ENCODE measurements at regions not wholly inside any gene's neighbourhood (a gene's known extent, or its start where the extent isn't known, plus 50 kb on each side); places are given as distances from the start of the nearest gene placed in this dataset.
"Not testable (repeated sequence)": the region's sequence is repeated elsewhere in the genome, so short reads cannot be mapped to it uniquely, and the experiment has no call there.

- DNase-seq: no peak
- TF ChIP-seq, protein P1, sequence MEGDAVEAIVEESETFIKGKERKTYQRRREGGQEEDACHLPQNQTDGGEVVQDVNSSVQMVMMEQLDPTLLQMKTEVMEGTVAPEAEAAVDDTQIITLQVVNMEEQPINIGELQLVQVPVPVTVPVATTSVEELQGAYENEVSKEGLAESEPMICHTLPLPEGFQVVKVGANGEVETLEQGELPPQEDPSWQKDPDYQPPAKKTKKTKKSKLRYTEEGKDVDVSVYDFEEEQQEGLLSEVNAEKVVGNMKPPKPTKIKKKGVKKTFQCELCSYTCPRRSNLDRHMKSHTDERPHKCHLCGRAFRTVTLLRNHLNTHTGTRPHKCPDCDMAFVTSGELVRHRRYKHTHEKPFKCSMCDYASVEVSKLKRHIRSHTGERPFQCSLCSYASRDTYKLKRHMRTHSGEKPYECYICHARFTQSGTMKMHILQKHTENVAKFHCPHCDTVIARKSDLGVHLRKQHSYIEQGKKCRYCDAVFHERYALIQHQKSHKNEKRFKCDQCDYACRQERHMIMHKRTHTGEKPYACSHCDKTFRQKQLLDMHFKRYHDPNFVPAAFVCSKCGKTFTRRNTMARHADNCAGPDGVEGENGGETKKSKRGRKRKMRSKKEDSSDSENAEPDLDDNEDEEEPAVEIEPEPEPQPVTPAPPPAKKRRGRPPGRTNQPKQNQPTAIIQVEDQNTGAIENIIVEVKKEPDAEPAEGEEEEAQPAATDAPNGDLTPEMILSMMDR (IDR thresholded peaks at IDR 0.05): no peak
- Histone ChIP-seq H3K4me1 (no peaks in the 10 kb centered on the region), H3K27me3 (no peaks in the 10 kb centered on the region), H3K27ac (no peak overlapping the region), H3K9me3 (no peaks in the 10 kb centered on the region), H3K4me3 (no peak overlapping the region), H3K9ac (ENCODE audit: low read depth in 2 of 2, low read length in 2 of 2) (no peak overlapping the region), H3K36me3 (no peaks in the 10 kb centered on the region)
- intact Hi-C loops (cut with DNase I): no loop called here
Measured at GRCh38 chr9:22189471-22189870, 180.4 kb upstream of the CDKN2B start.

- H3K4me3 ChIP-seq; H3K9me3 ChIP-seq; H3K36me3 ChIP-seq; H3K27me3 ChIP-seq; DNase-seq; H3K4me1 ChIP-seq; intact Hi-C loops (cut with DNase I); H3K9ac ChIP-seq (ENCODE audit: low read depth in 2 of 2, low read length in 2 of 2); H3K27ac ChIP-seq: not testable (repeated sequence)
Measured at GRCh38 chr9:22197000-22197399, 187.9 kb upstream of the CDKN2B start.

- TF ChIP-seq, protein P1 (IDR thresholded peaks at IDR 0.05): no peak
- Histone ChIP-seq H3K4me3 (no peak overlapping the region), H3K9me3 (no peaks in the 10 kb centered on the region), H3K27ac (no peak overlapping the region), H3K36me3 (no peaks in the 10 kb centered on the region), H3K9ac (ENCODE audit: low read depth in 2 of 2, low read length in 2 of 2) (no peak overlapping the region), H3K27me3 (no peaks in the 10 kb centered on the region), H3K4me1 (no peaks in the 10 kb centered on the region)
- intact Hi-C loops (cut with DNase I): no loop called here
- no peak for DNase-seq
Measured at GRCh38 chr9:22198681-22199080, 189.6 kb upstream of the CDKN2B start.

GRCh38 chr9:22201256-22201655 is 192.2 kb upstream of the CDKN2B start:
- intact Hi-C loops (cut with DNase I): no loop called here
- no peak overlapping the region for H3K27ac ChIP-seq
- H3K27me3 ChIP-seq: no peaks in the 10 kb centered on the region
- no peaks in the 10 kb centered on the region for H3K4me1 ChIP-seq
- H3K9ac ChIP-seq (ENCODE audit: low read depth in 2 of 2, low read length in 2 of 2): no peak overlapping the region
- H3K36me3 ChIP-seq: no peaks in the 10 kb centered on the region
- no peak for DNase-seq
- TF ChIP-seq, protein P1 (IDR thresholded peaks at IDR 0.05): no peak
- H3K4me3 ChIP-seq: no peak overlapping the region
- no peaks in the 10 kb centered on the region for H3K9me3 ChIP-seq

DNA sequence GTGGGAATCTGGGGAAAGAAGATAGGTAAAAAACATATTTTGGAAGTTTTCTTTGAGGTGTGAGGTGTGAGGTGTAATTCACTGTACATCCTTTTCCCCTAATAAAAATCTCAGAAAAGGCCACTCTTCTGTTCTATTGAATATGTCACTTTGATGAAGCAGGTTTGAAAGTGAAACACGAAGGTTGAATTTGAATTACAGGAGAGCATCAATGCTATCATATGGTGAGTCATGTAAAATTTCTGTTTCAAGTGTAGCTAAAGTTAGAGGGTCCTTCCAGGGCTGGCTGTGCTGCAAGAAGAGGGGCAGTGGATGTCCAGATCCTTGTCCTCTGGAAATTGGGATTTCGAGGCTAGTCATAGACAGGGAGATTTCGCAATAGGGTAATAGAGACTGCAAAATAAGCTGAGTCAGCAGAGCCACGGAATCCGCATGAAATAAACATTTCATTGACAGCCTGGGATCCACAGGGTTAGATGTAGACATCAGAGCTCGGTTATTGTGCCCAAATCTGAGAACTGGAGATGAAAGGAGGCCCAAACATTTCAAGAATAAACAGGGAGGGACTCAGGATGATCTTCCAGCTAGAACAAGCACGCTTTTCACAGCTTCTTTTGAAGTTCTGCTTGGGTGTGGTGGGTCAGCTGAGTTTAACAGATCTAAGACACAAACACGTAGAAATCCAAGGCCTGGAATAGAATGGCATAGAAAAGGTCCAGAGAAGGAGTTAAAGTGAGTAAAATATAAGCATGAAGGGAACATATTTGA is 194.4 kb upstream of the CDKN2B start:
- H3K9ac ChIP-seq (ENCODE audit: low read depth in 2 of 2, low read length in 2 of 2): no peak overlapping the region
- no peak overlapping the region for H3K27ac ChIP-seq

DNA sequence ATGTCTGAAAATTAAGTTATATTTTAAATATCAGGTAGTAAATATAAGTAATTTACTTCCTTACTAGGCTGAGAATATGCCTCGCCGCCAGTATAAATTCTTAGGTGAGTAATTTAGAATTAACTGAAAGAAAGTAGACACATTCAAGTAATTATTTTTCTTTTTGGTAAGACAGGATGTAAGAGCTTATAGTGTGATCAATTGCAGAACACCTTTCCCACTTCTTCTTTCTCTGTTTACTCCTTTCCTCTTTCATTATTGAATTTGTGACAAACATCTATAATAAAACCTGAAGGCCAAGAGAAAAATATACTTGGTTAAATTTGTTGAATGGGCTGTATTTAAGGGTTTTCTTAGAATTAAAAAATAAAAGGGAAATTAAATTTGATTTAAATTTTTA is 195.1 kb upstream of the CDKN2B start:
- H3K27me3 ChIP-seq: no peaks in the 10 kb centered on the region
- no peaks in the 10 kb centered on the region for H3K9me3 ChIP-seq
- TF ChIP-seq, protein P1 (IDR thresholded peaks at IDR 0.05): no peak
- intact Hi-C loops (cut with DNase I): no loop called here
- no peaks in the 10 kb centered on the region for H3K36me3 ChIP-seq
- no peak overlapping the region for H3K27ac ChIP-seq
- DNase-seq: no peak
- no peak overlapping the region for H3K9ac ChIP-seq (ENCODE audit: low read depth in 2 of 2, low read length in 2 of 2)
- no peaks in the 10 kb centered on the region for H3K4me1 ChIP-seq
- no peak overlapping the region for H3K4me3 ChIP-seq

More for the DNA sequence above, 194.4 kb upstream of the CDKN2B start:
- H3K36me3 ChIP-seq: no peaks in the 10 kb centered on the region
- no peaks in the 10 kb centered on the region for H3K9me3 ChIP-seq
- DNase-seq: no peak
- no peak overlapping the region for H3K4me3 ChIP-seq
- H3K27me3 ChIP-seq: no peaks in the 10 kb centered on the region
- TF ChIP-seq, protein P1 (IDR thresholded peaks at IDR 0.05): no peak
- H3K4me1 ChIP-seq: no peaks in the 10 kb centered on the region
- intact Hi-C loops (cut with DNase I): no loop called here
